Epithelial cell of prostate (primary cell): ENCODE measurements at regions not wholly inside any gene's neighbourhood (a gene's known extent, or its start where the extent isn't known, plus 50 kb on each side); places are given as distances from the start of the nearest gene placed in this dataset.

ENCODE experiments used
- DNase-seq: peaks from one replicate; pipeline ENCODE4 v3.0.0-alpha.2; 2011; ENCODE audit warnings: low read depth, low spot score
- H3K27ac ChIP-seq: fragments of 450-650 bp; 2 replicates; pipeline ENCODE4 v1.5.1; 2017; ENCODE audit warnings: mild to moderate bottlenecking

GRCh38 chr5:82785882-82786509 is 291.2 kb downstream of the TMEM167A start:
- no peak overlapping the region for H3K27ac ChIP-seq
- no peak for DNase-seq

- no peak overlapping the region for H3K27ac ChIP-seq
- DNase-seq = no peak
These were observed 291.7 kb downstream of the TMEM167A start for GRCh38 chr5:82785456-82785855.

- no peak overlapping the region for H3K27ac ChIP-seq
- no peak for DNase-seq
These were observed 292.7 kb downstream of the TMEM167A start for GRCh38 chr5:82784521-82784920.

GRCh38 chr5:82777106-82777505 is 300.1 kb downstream of the TMEM167A start:
- no peak for DNase-seq
- H3K27ac ChIP-seq = no peak overlapping the region

GRCh38 chr5:82772281-82772680 is 304.9 kb downstream of the TMEM167A start:
- H3K27ac ChIP-seq = no peak overlapping the region
- no peak for DNase-seq

- no peak overlapping the region for H3K27ac ChIP-seq
- DNase-seq = no peak
These were observed 311.0 kb downstream of the TMEM167A start for GRCh38 chr5:82766206-82766605.

DNA sequence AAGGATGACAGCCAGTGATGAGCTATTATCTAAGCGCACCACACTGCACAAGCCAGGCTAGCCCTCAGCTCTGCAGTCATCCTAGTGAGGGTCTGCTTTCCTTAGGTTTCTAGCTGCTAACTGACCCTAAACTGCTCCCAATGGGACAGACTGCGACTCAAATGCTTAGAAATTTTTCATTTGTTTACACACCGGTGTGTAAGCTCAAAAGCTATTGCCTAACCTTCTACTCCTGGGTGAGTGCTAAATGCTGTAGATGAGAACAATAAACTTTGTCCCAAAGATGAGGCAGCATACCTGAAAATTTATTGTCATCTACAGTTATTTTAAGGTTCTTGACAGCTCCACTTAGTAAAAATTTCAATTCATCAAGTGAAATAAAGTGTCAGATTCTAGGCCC is 311.4 kb downstream of the TMEM167A start:
- no peak overlapping the region for H3K27ac ChIP-seq
- no peak for DNase-seq

GRCh38 chr5:82760856-82761255 is 316.3 kb downstream of the TMEM167A start:
- DNase-seq = no peak

DNA sequence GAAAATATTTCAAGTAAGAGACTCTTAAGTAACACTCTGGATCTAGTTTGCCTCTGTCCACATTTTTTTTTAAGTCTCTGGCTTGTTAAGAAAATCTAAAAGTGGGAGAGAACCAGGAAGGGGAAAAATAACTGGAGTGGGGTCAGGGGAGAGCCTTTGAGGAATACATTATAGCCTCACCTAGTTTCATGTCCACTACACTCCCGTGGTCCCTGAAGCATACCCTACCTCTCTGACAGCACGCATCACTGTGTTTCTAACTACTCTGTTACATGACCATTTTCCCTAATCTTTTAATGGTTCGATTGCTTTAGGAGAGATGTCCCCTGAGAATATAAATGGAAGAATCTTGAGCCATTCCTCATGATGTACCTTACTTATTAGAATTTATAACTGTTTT is 318.3 kb downstream of the TMEM167A start:
- H3K27ac ChIP-seq = no peak overlapping the region
- no peak for DNase-seq

More at GRCh38 chr5:82760856-82761255, 316.3 kb downstream of the TMEM167A start:
- no peak overlapping the region for H3K27ac ChIP-seq

DNA sequence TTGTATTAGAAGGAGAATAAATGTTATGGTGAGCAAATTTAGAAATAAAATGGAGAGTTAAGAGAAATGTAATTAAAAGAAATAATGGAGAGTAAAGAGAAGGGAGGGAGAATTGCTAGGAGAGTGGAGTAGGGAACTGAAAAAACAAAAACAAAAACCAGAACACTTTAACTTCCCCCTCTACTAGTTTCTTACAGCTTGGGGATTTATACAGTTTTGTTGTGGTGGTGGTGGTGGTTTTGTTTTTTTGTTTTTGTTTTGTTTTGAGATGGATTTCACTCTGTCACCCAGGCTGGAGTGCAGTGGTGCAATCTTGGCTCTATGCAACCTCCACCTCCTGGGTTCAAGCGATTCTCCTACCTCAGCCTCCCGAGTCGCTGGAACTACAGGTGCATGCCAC is 322.4 kb downstream of the TMEM167A start:
- DNase-seq = no peak

GRCh38 chr5:82754036-82754746 is 323.0 kb downstream of the TMEM167A start:
- no peak for DNase-seq
- H3K27ac ChIP-seq = no peak overlapping the region

More for the DNA sequence above, 322.4 kb downstream of the TMEM167A start:
- no peak overlapping the region for H3K27ac ChIP-seq

- DNase-seq = no peak
- H3K27ac ChIP-seq = no peak overlapping the region
These were observed 323.8 kb downstream of the TMEM167A start for GRCh38 chr5:82753374-82753773.

GRCh38 chr5:82749461-82749820 is 327.8 kb downstream of the TMEM167A start:
- DNase-seq = no peak
- H3K27ac ChIP-seq = no peak overlapping the region

DNA sequence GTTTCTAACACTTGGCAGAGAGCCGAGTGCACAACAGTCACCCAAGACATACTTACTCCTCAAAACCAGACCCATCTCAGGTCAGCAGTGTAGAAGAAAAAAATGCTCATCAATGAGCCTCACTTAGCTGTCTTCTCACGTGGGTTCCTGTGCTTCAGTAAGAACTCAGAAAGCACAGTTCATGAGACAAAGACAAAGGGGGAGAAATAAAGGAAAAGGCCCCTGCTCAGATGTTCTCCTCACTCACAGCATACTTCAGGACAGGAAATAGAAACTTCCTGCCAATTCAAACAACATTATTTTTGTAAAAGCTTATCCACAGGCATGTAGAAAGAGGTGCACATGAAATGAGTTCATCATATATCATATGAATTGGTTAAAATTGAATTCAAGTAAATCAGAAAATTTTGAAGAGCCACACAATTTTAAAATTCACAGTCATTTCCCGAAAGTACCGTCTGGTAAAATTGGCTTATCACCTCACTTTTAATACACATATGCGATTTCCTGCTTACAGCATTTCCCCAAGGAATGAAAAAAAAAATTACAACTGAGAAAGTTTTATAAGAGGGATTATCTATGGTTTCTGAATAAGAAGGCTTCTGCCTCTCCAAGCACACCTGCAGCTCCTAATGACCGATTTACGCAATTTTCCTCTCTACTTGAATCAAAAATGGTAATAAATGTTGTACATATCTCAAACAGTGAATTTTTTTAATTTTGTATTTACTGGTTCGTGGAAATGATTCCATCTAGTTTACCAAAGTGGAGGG is 328.3 kb downstream of the TMEM167A start:
- H3K27ac ChIP-seq = no peak overlapping the region

GRCh38 chr5:82747986-82748385 is 329.2 kb downstream of the TMEM167A start:
- no peak overlapping the region for H3K27ac ChIP-seq
- no peak for DNase-seq

More for the DNA sequence above, 328.3 kb downstream of the TMEM167A start:
- DNase-seq = no peak

DNA sequence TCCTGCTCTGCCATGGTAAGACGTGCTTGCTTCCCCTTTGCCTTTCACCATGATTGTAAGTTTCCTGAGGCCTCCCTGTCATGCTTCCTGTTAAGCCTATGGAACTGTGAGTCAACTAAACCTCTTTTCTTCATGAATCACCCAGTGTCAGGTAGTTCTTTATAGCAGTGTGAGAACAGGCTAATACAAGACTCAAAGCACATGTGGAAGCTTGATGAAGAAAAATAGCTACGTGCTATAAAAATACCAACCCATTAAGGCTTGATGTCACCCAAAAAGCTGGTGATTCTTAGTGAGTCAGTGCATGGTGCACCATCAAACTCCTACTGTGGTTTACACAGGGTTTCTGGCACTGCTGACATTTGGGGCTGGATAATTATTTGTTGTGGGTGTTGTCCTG is 332.2 kb downstream of the TMEM167A start:
- H3K27ac ChIP-seq = no peak overlapping the region
- no peak for DNase-seq

DNA sequence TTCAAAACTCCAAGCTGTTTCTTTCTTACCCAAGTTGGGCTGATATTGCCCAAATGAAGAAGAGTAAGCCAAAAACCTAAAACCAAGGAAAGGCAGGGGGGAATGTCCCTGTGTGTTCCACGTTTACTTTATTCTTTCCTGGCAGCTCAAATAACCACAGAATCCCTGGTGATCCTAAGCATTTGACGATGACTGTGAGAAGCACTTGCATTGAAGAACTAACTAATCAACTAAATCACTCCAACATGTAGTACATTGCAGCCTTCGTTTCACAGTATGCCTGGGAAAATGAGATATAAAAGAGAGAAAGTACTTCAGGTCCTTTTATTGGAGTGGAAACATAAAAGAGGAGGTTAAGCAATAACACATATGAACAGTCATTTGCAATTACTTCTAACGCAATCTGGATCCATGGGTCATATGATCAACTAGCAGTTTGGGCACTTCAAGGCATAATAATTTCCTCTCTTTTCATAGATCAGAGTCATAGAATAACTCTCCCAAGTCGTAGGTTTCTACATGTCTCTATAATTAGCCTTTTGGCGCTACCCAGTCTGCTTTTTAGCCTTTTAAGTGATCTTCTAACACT is 338.4 kb downstream of the TMEM167A start:
- no peak for DNase-seq
- no peak overlapping the region for H3K27ac ChIP-seq

DNA sequence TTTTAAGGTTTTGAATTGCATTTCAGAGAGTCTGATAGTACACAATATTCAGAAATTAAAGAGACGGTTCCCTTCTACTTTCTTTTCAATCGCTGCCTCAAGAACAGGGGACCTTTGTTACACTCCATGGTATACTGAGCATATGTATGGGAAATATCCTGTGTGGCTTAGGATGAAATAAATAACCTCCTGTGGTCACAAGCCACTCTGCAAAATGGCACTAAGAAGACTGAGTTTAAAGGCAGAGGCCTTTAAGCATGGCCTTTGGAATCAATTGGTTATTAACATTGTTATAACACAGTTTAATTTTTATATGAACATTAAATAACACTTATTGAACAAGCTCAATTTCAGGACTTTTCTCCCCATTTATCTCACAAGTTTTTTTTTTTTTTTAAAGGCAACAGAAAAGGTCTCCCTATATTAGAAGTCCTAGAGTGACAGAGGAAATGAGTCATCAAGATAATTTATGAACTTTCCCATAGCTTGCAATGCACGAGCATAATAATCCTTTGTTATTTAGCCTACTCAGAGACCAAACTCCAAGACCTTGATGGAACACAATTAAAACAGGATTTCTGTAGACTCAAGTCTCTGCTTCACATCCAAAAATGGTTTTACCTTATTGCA is 341.9 kb downstream of the TMEM167A start:
- no peak for DNase-seq
- H3K27ac ChIP-seq = no peak overlapping the region

GRCh38 chr5:82734347-82734746 is 342.8 kb downstream of the TMEM167A start:
- no peak for DNase-seq
- no peak overlapping the region for H3K27ac ChIP-seq

DNA sequence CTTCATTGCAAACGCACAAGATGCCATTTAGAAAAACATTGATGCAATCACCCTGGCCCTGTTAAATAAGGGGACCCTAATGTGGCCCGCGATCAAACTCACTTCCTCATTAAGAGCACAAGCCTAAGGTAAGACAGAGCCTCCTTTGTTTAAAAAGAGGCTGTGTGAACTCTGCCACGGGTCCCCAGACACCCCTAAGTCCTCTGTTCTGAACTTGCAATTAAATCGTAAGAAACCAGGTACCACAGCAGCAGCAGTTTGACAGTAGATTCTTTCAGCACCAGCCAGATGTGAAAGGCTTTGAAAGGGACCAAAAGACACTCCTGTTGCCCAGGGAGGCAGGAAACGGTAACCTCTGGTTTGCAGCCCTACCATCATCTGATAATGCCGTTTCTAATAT is 346.3 kb downstream of the TMEM167A start:
- no peak overlapping the region for H3K27ac ChIP-seq
- no peak for DNase-seq
